Fibroblast of skin of right quadriceps (primary cell): ENCODE measurements at regions not wholly inside any gene's neighbourhood (a gene's known extent, or its start where the extent isn't known, plus 50 kb on each side); places are given as distances from the start of the nearest gene placed in this dataset.
"Not testable (repeated sequence)": the region's sequence is repeated elsewhere in the genome, so short reads cannot be mapped to it uniquely, and the experiment has no call there.

Experiments used
- DNase-seq: peaks from one replicate; pipeline ENCODE4 v3.0.0-alpha.2; 2013

DNA sequence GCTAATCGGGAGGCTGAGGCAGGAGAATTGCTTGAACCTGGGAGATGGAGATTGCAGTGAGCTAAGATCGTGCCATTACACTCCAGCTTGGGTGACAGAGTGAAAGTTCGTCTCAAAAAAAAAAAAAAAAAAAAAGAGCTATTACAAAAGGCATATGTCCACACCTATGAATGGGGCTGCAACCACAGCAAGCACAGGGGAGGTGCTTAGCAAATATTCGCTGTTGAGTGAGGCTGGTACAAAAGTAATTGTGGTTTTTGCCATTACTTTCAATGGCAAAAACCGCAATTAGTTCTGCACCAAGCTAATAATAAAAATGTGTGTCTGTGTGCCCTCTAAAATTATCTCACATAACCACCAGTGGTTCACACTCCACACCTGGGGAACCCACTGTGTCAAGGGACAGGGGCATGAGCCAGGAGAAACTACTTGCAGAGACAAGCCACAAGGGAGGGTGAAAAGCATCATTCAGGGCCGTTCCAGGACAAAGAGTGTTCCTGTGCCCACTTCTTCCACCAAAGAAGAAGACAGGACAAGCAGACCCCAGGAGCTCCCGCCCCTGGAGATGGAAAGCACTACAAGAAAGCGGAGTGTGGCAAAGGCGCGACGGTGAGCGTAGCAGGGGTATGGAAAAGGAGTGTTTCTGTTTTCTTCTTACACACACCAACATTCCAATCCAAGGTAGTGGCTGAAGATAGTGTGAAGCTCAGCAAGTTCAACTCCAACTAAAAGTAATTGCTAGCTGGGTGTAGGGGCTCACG, 84.4 kb upstream of the CNEP1R1 start:
- DNase-seq, result no peak

GRCh38 chr16:49944221-49944620, 80.8 kb upstream of the CNEP1R1 start:
- DNase-seq, result no peak

- no peak for DNase-seq
These were observed 76.9 kb upstream of the CNEP1R1 start for GRCh38 chr16:49947907-49948678.

GRCh38 chr16:49951574-49952195, 73.3 kb upstream of the CNEP1R1 start:
- DNase-seq, result no peak

GRCh38 chr16:49952386-49952785, 72.6 kb upstream of the CNEP1R1 start:
- DNase-seq, result peak; percentile 53

- DNase-seq, result no peak
These were observed 71.9 kb upstream of the CNEP1R1 start for GRCh38 chr16:49953090-49953489.

GRCh38 chr16:49955858-49956257, 69.2 kb upstream of the CNEP1R1 start:
- no peak for DNase-seq

- no peak for DNase-seq
These were observed 68.1 kb upstream of the CNEP1R1 start for GRCh38 chr16:49956915-49957314.

- no peak for DNase-seq
These were observed 66.6 kb upstream of the CNEP1R1 start for GRCh38 chr16:49958448-49958847.

- no peak for DNase-seq
These were observed 65.3 kb upstream of the CNEP1R1 start for GRCh38 chr16:49959552-49960277.

DNA sequence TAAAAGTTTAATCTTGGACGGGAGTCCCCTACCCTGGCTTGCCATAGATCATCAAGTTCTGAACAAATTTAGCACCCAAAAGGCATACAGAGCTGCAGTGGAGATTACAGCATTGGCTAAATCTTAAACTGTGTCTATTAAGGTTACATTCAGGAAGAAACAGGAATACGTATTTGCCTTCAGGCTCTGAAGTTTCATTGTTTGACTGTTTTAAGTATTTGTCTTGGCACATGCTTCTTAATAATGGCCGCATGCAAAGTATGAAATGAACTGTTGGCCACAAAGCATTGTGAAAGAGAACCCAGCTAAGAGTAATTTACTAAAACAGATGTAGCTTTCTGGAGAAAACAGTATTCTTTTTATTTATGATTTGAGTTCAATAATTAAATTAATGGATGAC, 63.9 kb upstream of the CNEP1R1 start:
- DNase-seq, result no peak

DNA sequence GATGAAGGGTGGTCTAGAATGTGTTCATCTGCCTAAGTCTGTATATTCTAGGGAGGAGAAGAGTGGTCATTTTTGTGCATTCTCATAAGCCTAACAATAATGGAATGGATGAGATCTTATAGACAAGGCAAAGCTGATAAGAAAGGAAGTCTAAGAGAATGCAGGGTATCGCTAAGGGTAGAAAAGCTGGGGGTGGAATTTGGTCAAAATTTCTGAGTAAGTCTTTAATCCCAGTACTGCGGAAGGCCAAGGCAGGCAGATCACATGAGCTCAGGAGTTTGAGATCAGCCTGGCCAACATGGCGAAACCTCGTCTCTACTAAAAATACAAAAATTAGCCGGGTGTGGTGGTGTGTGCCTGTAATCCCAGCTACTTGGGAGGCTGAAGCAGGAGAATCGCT, 62.5 kb upstream of the CNEP1R1 start:
- DNase-seq, result not testable (repeated sequence)

- DNase-seq, result no peak
These were observed 60.7 kb upstream of the CNEP1R1 start for GRCh38 chr16:49964316-49964715.

DNA sequence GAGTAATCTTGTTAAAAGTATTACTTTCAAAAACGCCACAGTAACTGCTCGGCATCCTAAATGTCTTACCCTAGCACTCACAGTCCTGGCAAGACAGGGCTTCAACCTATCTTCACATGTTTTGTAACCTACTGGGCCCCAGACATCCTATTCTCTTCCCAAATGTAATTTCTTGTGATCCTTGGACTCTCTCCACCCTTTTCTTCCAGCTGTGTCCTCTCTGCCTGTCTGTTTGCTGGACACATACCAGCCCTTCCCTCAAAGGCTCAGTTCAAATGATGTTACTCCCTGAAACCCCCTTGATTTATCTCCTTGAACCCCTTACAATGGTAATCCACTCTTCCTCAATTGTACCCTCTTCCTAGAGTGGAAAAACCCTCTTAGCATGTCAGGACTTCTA, 60.1 kb upstream of the CNEP1R1 start:
- DNase-seq, result no peak

DNA sequence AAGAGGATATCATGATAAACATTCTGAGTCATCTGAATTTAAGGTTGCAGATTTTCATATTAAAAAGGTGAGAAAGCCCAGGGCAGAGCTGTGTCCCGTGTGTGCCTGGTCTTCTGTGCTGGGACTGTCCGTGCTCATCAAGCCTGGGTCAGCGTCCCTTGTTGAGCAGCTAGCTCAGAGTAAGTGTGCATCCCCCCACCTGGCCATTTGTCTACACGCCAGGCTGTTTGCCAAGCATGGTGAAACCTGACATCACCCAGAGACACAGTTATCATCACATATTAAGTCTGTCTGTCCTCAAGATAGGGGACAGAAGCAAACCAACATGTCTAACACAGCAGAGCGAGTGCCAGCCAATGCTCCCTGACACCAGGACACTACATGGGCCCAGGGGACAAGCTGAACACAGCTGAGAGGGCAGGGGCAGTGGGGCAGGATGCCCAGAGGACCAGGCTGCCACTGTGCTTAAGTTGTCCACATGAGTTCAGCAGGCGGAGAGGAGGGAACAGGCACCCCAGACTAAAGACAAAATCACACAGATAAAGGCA, 57.9 kb upstream of the CNEP1R1 start:
- DNase-seq, result no peak

DNA sequence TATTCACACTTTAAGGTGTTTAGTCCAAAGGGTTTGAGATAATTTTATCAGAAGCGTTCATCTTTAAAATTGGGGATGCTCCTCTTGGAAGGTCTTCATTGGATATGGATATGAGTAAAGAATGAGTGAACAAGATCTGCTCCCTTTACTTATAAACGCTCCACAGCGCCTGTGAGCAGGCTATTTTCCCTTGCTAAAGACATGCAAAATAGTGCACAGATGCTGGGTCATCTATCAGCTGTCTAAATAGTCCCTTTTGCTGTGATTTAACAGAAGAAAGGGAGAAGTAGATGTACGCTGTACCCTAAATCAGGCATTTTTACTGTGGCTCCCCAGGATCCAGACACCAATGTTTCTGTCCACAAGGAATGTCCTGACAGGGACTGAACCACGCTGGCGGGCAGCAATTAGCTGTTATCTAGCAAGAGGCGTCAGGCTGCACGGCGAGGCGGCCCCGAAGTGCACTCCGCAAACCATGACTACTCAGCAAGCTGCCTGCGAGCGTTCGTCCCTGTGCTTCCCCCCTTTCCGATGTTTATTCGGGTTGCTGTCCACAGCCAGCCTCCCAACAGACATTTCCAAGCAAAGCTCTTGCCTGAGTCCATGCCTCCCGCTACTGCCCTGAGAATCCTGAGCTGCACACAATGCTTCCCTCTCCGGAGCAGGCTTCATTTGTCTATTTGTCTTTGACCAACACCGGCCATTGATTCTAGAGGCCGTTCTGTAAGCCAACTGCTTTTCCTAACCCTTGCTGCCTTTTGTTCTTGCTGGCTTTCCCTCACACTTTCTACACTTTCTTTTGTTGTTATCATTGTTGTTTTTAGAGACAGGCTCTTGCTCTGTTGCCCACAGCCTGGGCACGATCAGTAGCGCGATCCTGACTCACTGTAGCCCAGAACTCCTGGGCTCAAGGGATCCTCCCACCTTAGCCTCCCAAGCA, 55.7 kb upstream of the CNEP1R1 start:
- no peak for DNase-seq

DNA sequence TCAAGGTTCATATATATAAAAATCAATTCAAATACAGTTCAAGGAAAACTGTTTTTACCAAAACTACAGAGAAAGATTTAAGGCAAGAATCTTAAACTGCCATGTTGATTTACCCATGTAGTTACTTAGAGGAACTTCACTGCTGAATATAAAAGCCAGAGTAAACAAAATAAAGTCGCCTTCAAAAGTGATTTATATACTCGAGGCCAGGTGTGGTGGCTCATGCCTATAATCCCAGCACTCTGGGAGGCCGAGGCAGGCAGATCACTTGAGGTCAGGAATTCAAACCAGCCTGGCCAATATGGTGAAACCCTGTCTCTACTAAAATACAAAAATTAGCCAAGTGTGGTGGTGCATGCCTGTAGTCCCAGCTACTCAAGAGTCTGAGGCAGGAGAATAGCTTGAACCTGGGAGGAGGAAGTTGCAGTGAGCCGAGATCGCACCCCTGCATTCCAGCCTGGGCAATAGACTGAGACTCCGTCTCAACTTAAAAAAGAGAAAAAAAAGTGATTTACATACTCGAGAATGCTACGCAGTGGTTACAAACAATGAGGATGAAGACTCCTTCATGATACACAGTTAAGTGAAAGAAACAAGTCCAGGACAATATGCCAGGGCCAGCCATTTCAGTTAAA, 54.1 kb upstream of the CNEP1R1 start:
- DNase-seq, result no peak

DNA sequence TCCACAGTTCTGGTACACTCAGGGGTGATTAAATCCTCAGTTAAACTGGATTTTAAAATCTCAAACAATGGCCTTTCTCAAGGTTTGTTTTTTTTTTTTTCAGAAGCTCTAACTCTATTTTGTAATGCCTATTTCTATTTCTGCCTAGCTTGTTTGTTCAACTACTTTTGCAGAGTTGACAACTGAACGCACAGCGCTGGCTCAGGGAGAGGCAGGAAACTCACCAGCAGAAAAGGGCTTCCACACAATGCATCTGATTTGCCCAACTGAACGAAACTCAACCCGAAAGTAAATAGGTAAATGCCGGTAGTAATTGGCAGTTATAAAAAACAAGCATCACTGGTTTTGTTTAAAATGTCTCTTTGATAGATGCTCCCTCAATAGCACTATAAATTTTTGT, 52.7 kb upstream of the CNEP1R1 start:
- no peak for DNase-seq

- no peak for DNase-seq
These were observed 52.1 kb upstream of the CNEP1R1 start for GRCh38 chr16:49972961-49973360.
